HepG2 (cell line): ENCODE measurements at regions not wholly inside any gene's neighbourhood (a gene's known extent, or its start where the extent isn't known, plus 50 kb on each side); places are given as distances from the start of the nearest gene placed in this dataset.

Experiments
- CREBL2 ChIP-seq: sonication (generic); formaldehyde crosslinking; IDR thresholded peaks from 2 replicates; pipeline ENCODE4 v1.8.1; 2023; ENCODE audit warnings: missing genetic modification reagents, mild to moderate bottlenecking, borderline replicate concordance
- FOXP4 ChIP-seq: sonication (generic); formaldehyde crosslinking; IDR thresholded peaks from 2 replicates; pipeline ENCODE4 v1.4.0; 2020; ENCODE audit warnings: missing genetic modification reagents
- IRF9 ChIP-seq: sonication (generic); formaldehyde crosslinking; IDR thresholded peaks from 2 replicates; pipeline ENCODE4 v1.8.0; 2022; ENCODE audit warnings: missing genetic modification reagents, mild to moderate bottlenecking, borderline replicate concordance
- KDM2A ChIP-seq: sonication (generic); formaldehyde crosslinking; IDR thresholded peaks from 2 replicates; pipeline ENCODE4 v1.4.0; 2020; ENCODE audit warnings: low read depth, missing genetic modification reagents, borderline replicate concordance
- KDM5B ChIP-seq: sonication (generic); formaldehyde crosslinking; IDR thresholded peaks from 2 replicates; pipeline ENCODE4 v1.4.0; 2020; ENCODE audit warnings: missing genetic modification reagents, mild to moderate bottlenecking, borderline replicate concordance
- KMT2A ChIP-seq: sonication (generic); formaldehyde crosslinking; IDR thresholded peaks from 2 replicates; pipeline ENCODE4 v1.4.0; 2020; ENCODE audit warnings: missing genetic modification reagents
- NCOA2 ChIP-seq: sonication (generic); formaldehyde crosslinking; IDR thresholded peaks from 2 replicates; pipeline ENCODE4 v1.8.0; 2022; ENCODE audit warnings: inconsistent platforms
- PAXIP1 ChIP-seq: sonication (generic); formaldehyde crosslinking; conservative IDR thresholded peaks from 2 replicates; pipeline ENCODE4 v1.4.0; 2020; ENCODE audit warnings: mild to moderate bottlenecking, missing genetic modification reagents, moderate library complexity
- PITX1 ChIP-seq: sonication (generic); formaldehyde crosslinking; IDR thresholded peaks from 2 replicates; pipeline ENCODE4 v1.5.1; 2020; ENCODE audit warnings: mild to moderate bottlenecking, missing genetic modification reagents
- RXRB ChIP-seq: IDR thresholded peaks from 2 replicates; pipeline ENCODE4 v1.6.1; 2016; ENCODE audit warnings: borderline replicate concordance, missing genetic modification reagents, missing compliant biosample characterization
- SAFB2 ChIP-seq: sonication (generic); formaldehyde crosslinking; IDR thresholded peaks from 2 replicates; pipeline ENCODE4 v1.5.1; 2020; ENCODE audit warnings: missing genetic modification reagents, low read depth, mild to moderate bottlenecking, borderline replicate concordance
- SATB2 ChIP-seq: sonication (generic); formaldehyde crosslinking; IDR thresholded peaks from 2 replicates; pipeline ENCODE4 v1.5.0; 2020; ENCODE audit warnings: missing genetic modification reagents
- SPEN ChIP-seq: sonication (generic); formaldehyde crosslinking; IDR thresholded peaks from 2 replicates; pipeline ENCODE4 v1.5.1; 2020; ENCODE audit warnings: low read depth, mild to moderate bottlenecking, missing genetic modification reagents
- STAT6 ChIP-seq: sonication (generic); formaldehyde crosslinking; IDR thresholded peaks from 2 replicates; pipeline ENCODE4 v1.4.0; 2020; ENCODE audit warnings: missing genetic modification reagents, mild to moderate bottlenecking, borderline replicate concordance
- TARDBP ChIP-seq: sonication (generic); formaldehyde crosslinking; IDR thresholded peaks from 2 replicates; pipeline ENCODE4 v1.8.0; 2022; ENCODE audit warnings: mild to moderate bottlenecking, missing genetic modification reagents
- THAP11 ChIP-seq: IDR thresholded peaks from 2 replicates; pipeline ENCODE4 v1.6.1; 2016; ENCODE audit warnings: missing biosample characterization, missing genetic modification reagents
- ZEB1 ChIP-seq: IDR thresholded peaks from 2 replicates; pipeline ENCODE4 v1.6.1; 2012; ENCODE audit warnings: mild to moderate bottlenecking, low read depth, inconsistent platforms; ENCODE audit not compliant: insufficient replicate concordance
- ZNF598 ChIP-seq: sonication (generic); formaldehyde crosslinking; IDR thresholded peaks from 2 replicates; pipeline ENCODE4 v1.5.1; 2020; ENCODE audit warnings: mild to moderate bottlenecking, missing genetic modification reagents, borderline replicate concordance
- ZSCAN12 ChIP-seq: sonication (generic); formaldehyde crosslinking; IDR thresholded peaks from 2 replicates; pipeline ENCODE4 v1.9.0; 2021; ENCODE audit warnings: mild to moderate bottlenecking, missing genetic modification reagents

- TF ChIP-seq PAXIP1 (CRISPR knock-in tag), result no peak
- no peak for TF ChIP-seq KMT2A
- 0 out of 2 replicates have a peak, but pooled peaks have one; percentile 5 for TF ChIP-seq RXRB (CRISPR knock-in tag)
- no peak; the same call in 1 of the 2 replicates for TF ChIP-seq THAP11 (CRISPR knock-in tag)
- TF ChIP-seq SAFB2, result no peak
- TF ChIP-seq ZEB1, result peak; percentile 4
- no peak for TF ChIP-seq NCOA2
- peak; percentile 4; the same call in 1 of the 2 replicates for TF ChIP-seq KDM2A (CRISPR knock-in tag)
- TF ChIP-seq IRF9 (CRISPR knock-in tag), result 0 out of 2 replicates have a peak, but pooled peaks have one; percentile 23
- TF ChIP-seq FOXP4 (CRISPR knock-in tag), result no peak
- TF ChIP-seq SPEN (CRISPR knock-in tag), result peak; percentile 26; the same call in 1 of the 2 replicates
- 0 out of 2 replicates have a peak, but pooled peaks have one; percentile 3 for TF ChIP-seq KDM5B
- no peak for TF ChIP-seq STAT6
- TF ChIP-seq ZNF598 (CRISPR knock-in tag), result no peak; the same call in 1 of the 2 replicates
- 0 out of 2 replicates have a peak, but pooled peaks have one; percentile 23 for TF ChIP-seq TARDBP (CRISPR knock-in tag)
- no peak for TF ChIP-seq CREBL2 (CRISPR knock-in tag)
- no peak for TF ChIP-seq SATB2 (CRISPR knock-in tag)
- no peak for TF ChIP-seq PITX1 (CRISPR knock-in tag)
- no peak for TF ChIP-seq ZSCAN12
These were observed 70.4 kb upstream of the PTPN1 start (continued) for GRCh38 chr20:50439539-50440453.
